ENCODE measurements at regions not wholly inside any gene's neighbourhood (a gene's known extent, or its start where the extent isn't known, plus 50 kb on each side); places are given as distances from the start of the nearest gene placed in this dataset.

- Histone ChIP-seq H3K4me3 (ENCODE audit: control extremely low read depth in 1 of 5, extremely low read depth in 1 of 5, insufficient read depth in 1 of 5, low read depth in 2 of 5, low read length in 4 of 5) (no peak overlapping the region), H3K9ac (ENCODE audit: low read length) (no peak overlapping the region), H3K4me2 (replicated peaks; ENCODE audit: low read depth, low read length, poor library complexity, severe bottlenecking) (no peak overlapping the region), H4K20me1 (ENCODE audit: control insufficient read depth, insufficient read depth, low read length, poor library complexity, severe bottlenecking) (no peaks in the 10 kb centered on the region), H3K36me3 (replicated peaks in 1 of 2; ENCODE audit: control extremely low read depth in 1 of 2, control insufficient read depth in 1 of 2, extremely low read depth in 1 of 2, insufficient read depth in 2 of 2, low read length in 1 of 2) (no peaks in the 10 kb centered on the region), H3K27ac (ENCODE audit: low read length in 2 of 2) (no peak overlapping the region), H3K4me1 (ENCODE audit: control insufficient read depth in 2 of 2, insufficient read depth in 2 of 2, low read length in 2 of 2) (no peaks in the 10 kb centered on the region), H3K9me3 (ENCODE audit: control extremely low read depth in 1 of 3, control insufficient read depth in 2 of 3, insufficient read depth in 1 of 3, low read length in 2 of 3) (peaks cover 0 to 22% (median 13%) of the 10 kb centered on the region in 3 donors), H3K79me2 (ENCODE audit: control insufficient read depth, insufficient read depth, low read length) (no peaks in the 10 kb centered on the region), H2AFZ (ENCODE audit: insufficient read depth, low read depth, low read length, poor library complexity, severe bottlenecking) (no peak overlapping the region), H3K27me3 (replicated peaks in 1 of 4; ENCODE audit: control extremely low read depth in 1 of 4, control insufficient read depth in 3 of 4, insufficient read depth in 4 of 4, low read length in 3 of 4) (peaks cover 0 to 6% (median 0%) of the 10 kb centered on the region in 4 experiments)
- no peak for DNase-seq
- no peak for ATAC-seq (ENCODE audit: low read depth)
- no peaks in the 10 kb centered on the region for H3K4me1 Mint-ChIP-seq
- peaks cover 29% of the 10 kb centered on the region for H3K27me3 Mint-ChIP-seq
- POLR2A ChIA-PET = no interaction called here
- CTCF ChIA-PET = no interaction called here
- H3K4me3 Mint-ChIP-seq = no peak overlapping the region
- intact Hi-C loops (cut with micrococcal nuclease) = no loop called here
- no peaks in the 10 kb centered on the region for H3K9me3 Mint-ChIP-seq (ENCODE audit: insufficient read depth)
- TF ChIP-seq CTCF (IDR thresholded peaks at IDR 0.05) (no peak), EZH2 (IDR thresholded peaks at IDR 0.05; ENCODE audit: borderline replicate concordance, insufficient read depth, low read depth, low read length, poor library complexity, severe bottlenecking) (no peak)
- no peak overlapping the region for H3K27ac Mint-ChIP-seq
- no CpG with 5 or more reads among the region's 4 CpGs for WGBS (ENCODE audit: insufficient coverage)
These were observed 160.2 kb upstream of the OR4E1 start for GRCh38 chr14:21833836-21834235.

- Mint-ChIP-seq H3K27ac (no peak overlapping the region), H3K4me1 (no peaks in the 10 kb centered on the region), H3K4me3 (no peak overlapping the region), H3K9me3 (ENCODE audit: insufficient read depth) (no peaks in the 10 kb centered on the region), H3K27me3 (peaks cover 39% of the 10 kb centered on the region)
- Histone ChIP-seq H3K4me3 (ENCODE audit: control extremely low read depth in 1 of 5, extremely low read depth in 1 of 5, insufficient read depth in 1 of 5, low read depth in 2 of 5, low read length in 4 of 5) (no peak overlapping the region), H3K36me3 (replicated peaks in 1 of 2; ENCODE audit: control extremely low read depth in 1 of 2, control insufficient read depth in 1 of 2, extremely low read depth in 1 of 2, insufficient read depth in 2 of 2, low read length in 1 of 2) (no peaks in the 10 kb centered on the region), H3K27ac (ENCODE audit: low read length in 2 of 2) (no peak overlapping the region), H3K4me2 (replicated peaks; ENCODE audit: low read depth, low read length, poor library complexity, severe bottlenecking) (no peak overlapping the region), H3K9me3 (ENCODE audit: control extremely low read depth in 1 of 3, control insufficient read depth in 2 of 3, insufficient read depth in 1 of 3, low read length in 2 of 3) (no peaks in the 10 kb centered on the region), H3K27me3 (replicated peaks in 1 of 4; ENCODE audit: control extremely low read depth in 1 of 4, control insufficient read depth in 3 of 4, insufficient read depth in 4 of 4, low read length in 3 of 4) (peaks cover 0 to 9% (median 1%) of the 10 kb centered on the region in 4 experiments), H3K79me2 (ENCODE audit: control insufficient read depth, insufficient read depth, low read length) (no peaks in the 10 kb centered on the region), H3K4me1 (ENCODE audit: control insufficient read depth in 2 of 2, insufficient read depth in 2 of 2, low read length in 2 of 2) (no peaks in the 10 kb centered on the region), H2AFZ (ENCODE audit: insufficient read depth, low read depth, low read length, poor library complexity, severe bottlenecking) (no peak overlapping the region), H4K20me1 (ENCODE audit: control insufficient read depth, insufficient read depth, low read length, poor library complexity, severe bottlenecking) (no peaks in the 10 kb centered on the region), H3K9ac (ENCODE audit: low read length) (no peak overlapping the region)
- intact Hi-C loops (cut with micrococcal nuclease) = no loop called here
- WGBS (ENCODE audit: insufficient coverage) = 89% methylated on average over 2 of the region's 7 CpGs
- TF ChIP-seq CTCF (IDR thresholded peaks at IDR 0.05) = no peak
- no peak for TF ChIP-seq EZH2 (IDR thresholded peaks at IDR 0.05; ENCODE audit: borderline replicate concordance, insufficient read depth, low read depth, low read length, poor library complexity, severe bottlenecking)
- ATAC-seq (ENCODE audit: low read depth) (no peak), DNase-seq (no peak)
- CTCF ChIA-PET = no interaction called here
- POLR2A ChIA-PET = no interaction called here
These were observed 152.2 kb upstream of the OR4E1 start for GRCh38 chr14:21825845-21826244.
